ENCODE measurements at regions not wholly inside any gene's neighbourhood (a gene's known extent, or its start where the extent isn't known, plus 50 kb on each side); places are given as distances from the start of the nearest gene placed in this dataset.
A peak's percentile ranks its signal among the peaks of the same experiment; 100 is the strongest.
"Not testable (repeated sequence)": the region's sequence is repeated elsewhere in the genome, so short reads cannot be mapped to it uniquely, and the experiment has no call there.

GRCh38 chr3:193947596-193947995 lies 188.4 kb upstream of the HES1 start:
- DNase-seq (ENCODE audit: insufficient read length) (no peak), FAIRE-seq (no peak)

DNA sequence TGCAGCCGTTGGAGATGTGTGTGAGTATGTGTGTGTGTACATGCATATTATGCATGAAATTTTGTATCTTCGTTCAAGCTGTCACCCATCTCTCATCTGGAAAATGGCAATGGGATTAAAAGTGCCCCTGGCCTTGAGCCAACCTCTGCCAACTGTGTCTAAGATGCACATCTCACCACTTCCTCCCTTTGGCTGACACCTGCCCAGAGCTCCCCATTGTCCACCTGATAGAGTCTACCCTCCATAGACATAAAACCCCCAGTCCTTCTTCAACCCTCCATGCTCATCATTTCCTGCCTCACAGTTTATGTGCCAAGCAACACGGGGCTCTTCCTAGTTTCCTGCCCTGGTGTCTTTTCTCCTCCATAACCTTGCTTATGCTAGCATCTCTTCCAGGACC lies 187.5 kb upstream of the HES1 start:
- DNase-seq (ENCODE audit: insufficient read length) (no peak), FAIRE-seq (no peak)
- TF ChIP-seq POLR2AphosphoS5 (IDR thresholded peaks at IDR 0.05; ENCODE audit: low read depth, low read length) (no peak), TAF1 (IDR thresholded peaks at IDR 0.05; ENCODE audit: borderline replicate concordance, low read depth, low read length) (no peak), POLR2A (IDR thresholded peaks at IDR 0.05; ENCODE audit: low read depth, low read length) (no peak)

More at GRCh38 chr3:193947596-193947995, 188.4 kb upstream of the HES1 start:
- TF ChIP-seq POLR2A (IDR thresholded peaks at IDR 0.05; ENCODE audit: low read depth, low read length) (no peak), POLR2AphosphoS5 (IDR thresholded peaks at IDR 0.05; ENCODE audit: low read depth, low read length) (no peak), TAF1 (IDR thresholded peaks at IDR 0.05; ENCODE audit: borderline replicate concordance, low read depth, low read length) (no peak)

DNA sequence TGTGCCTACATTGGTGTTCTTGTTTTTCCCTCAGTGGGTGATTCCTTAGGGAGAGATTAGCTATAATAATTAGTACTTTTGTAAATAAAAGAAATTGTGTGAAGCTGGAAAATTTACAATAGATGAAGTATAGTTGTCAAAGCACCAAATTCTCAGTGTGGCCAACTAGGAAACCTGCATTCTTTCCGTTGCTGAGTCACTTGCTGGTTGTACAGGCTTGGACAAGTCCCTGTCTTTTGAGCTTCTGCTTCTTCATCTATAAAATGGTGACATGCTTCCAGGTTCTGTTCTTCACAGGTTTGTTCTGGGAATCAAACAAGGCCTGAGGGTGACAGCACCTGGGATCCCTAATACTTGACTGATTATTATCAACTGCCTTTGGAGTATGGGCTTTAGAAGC lies 184.1 kb upstream of the HES1 start:
- TF ChIP-seq TAF1 (IDR thresholded peaks at IDR 0.05; ENCODE audit: borderline replicate concordance, low read depth, low read length) (no peak), POLR2AphosphoS5 (IDR thresholded peaks at IDR 0.05; ENCODE audit: low read depth, low read length) (no peak), POLR2A (IDR thresholded peaks at IDR 0.05; ENCODE audit: low read depth, low read length) (no peak)
- no peak for DNase-seq (ENCODE audit: insufficient read length)
- no peak for FAIRE-seq

DNA sequence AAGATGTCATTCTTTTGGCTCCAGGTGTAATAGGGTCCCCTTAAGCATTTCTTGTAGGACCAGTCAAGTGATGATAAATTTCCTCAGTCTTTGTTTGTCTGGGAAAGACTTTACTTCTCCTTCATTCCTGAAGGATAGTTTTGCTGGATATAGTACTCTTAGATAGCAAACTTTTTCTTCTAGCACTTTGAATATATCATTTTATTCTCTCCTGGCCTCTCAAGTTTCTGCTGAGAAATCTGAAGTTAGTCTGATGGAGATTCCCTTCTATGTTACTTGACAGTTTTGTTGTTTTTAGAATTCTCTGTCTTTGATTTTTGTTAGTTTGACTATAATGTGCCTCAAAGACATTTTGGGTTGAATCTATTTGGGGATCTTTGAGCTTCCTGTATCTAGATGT lies 181.2 kb upstream of the HES1 start:
- DNase-seq (ENCODE audit: insufficient read length) (no peak), FAIRE-seq (no peak)
- no peak for TF ChIP-seq TAF1 (IDR thresholded peaks at IDR 0.05; ENCODE audit: borderline replicate concordance, low read depth, low read length)

DNA sequence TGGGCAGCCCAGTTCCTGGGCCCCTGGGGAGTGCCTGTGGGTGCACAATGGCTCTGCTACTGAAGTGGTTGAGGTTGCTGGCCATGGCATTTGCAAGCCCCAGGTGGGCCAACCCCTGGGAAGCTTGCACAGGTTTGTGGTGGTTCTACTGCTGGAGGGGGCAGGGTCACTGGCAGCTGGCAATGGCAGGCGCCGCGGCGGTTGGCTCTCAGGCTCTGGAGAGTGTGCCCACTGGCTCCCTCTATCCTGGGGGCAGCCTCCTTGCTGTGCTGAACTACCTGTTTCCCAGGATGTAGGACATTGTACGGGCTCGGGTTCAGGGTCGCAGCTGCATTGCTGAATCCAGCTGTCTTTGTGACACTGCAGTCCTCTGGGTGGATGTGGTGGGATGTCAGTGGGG lies 180.2 kb upstream of the HES1 start:
- DNase-seq (ENCODE audit: insufficient read length) (no peak), FAIRE-seq (no peak)

GRCh38 chr3:193959861-193960260 lies 176.1 kb upstream of the HES1 start:
- no peak for DNase-seq (ENCODE audit: insufficient read length)
- FAIRE-seq: no peak
- TF ChIP-seq POLR2A (IDR thresholded peaks at IDR 0.05; ENCODE audit: low read depth, low read length) (no peak), POLR2AphosphoS5 (IDR thresholded peaks at IDR 0.05; ENCODE audit: low read depth, low read length) (no peak), TAF1 (IDR thresholded peaks at IDR 0.05; ENCODE audit: borderline replicate concordance, low read depth, low read length) (no peak)

More for the DNA sequence above, 180.2 kb upstream of the HES1 start:
- TF ChIP-seq POLR2A (IDR thresholded peaks at IDR 0.05; ENCODE audit: low read depth, low read length) (no peak), POLR2AphosphoS5 (IDR thresholded peaks at IDR 0.05; ENCODE audit: low read depth, low read length) (no peak), TAF1 (IDR thresholded peaks at IDR 0.05; ENCODE audit: borderline replicate concordance, low read depth, low read length) (no peak)

- no peak for FAIRE-seq
- DNase-seq (ENCODE audit: insufficient read length): no peak
- TF ChIP-seq POLR2A (IDR thresholded peaks at IDR 0.05; ENCODE audit: low read depth, low read length) (no peak), POLR2AphosphoS5 (IDR thresholded peaks at IDR 0.05; ENCODE audit: low read depth, low read length) (no peak), TAF1 (IDR thresholded peaks at IDR 0.05; ENCODE audit: borderline replicate concordance, low read depth, low read length) (no peak)
These were observed 175.3 kb upstream of the HES1 start for GRCh38 chr3:193960487-193961274.

DNA sequence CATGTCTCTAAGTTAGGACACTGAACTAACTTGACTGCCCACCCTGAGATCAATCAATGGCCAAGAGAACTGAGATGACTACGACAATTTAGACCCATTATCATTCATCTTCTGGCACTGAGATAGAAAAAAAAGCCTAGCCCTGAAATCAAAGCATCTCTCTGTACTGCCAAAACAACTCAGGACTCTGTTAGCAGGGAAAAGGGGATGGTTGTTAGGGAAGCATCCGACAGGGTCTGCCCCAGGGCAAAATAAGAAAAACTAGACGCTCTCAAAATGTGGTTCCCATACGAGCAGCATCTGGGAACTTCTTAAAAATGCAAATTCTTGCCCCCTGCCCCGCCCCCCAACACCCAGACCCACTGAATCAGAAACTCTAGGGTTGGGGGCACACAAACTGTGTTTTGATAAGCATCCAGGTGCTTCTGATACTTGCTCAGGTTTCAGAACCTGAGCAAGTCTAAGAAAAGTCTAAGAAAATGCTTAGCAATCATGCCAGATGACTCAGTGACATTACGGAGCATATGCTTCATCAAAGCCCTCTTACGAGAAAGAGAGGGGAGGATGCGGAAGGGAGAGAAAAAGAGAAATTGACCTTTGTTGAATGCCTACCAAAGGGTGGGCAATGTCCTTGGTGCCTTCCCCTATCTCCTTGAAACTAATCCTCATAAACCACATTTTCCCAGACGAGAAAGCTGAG lies 172.8 kb upstream of the HES1 start:
- TF ChIP-seq POLR2A (IDR thresholded peaks at IDR 0.05; ENCODE audit: low read depth, low read length): no peak
- TF ChIP-seq POLR2AphosphoS5 (IDR thresholded peaks at IDR 0.05; ENCODE audit: low read depth, low read length): no peak
- no peak for TF ChIP-seq TAF1 (IDR thresholded peaks at IDR 0.05; ENCODE audit: borderline replicate concordance, low read depth, low read length)
- no peak for DNase-seq (ENCODE audit: insufficient read length)
- FAIRE-seq: no peak

DNA sequence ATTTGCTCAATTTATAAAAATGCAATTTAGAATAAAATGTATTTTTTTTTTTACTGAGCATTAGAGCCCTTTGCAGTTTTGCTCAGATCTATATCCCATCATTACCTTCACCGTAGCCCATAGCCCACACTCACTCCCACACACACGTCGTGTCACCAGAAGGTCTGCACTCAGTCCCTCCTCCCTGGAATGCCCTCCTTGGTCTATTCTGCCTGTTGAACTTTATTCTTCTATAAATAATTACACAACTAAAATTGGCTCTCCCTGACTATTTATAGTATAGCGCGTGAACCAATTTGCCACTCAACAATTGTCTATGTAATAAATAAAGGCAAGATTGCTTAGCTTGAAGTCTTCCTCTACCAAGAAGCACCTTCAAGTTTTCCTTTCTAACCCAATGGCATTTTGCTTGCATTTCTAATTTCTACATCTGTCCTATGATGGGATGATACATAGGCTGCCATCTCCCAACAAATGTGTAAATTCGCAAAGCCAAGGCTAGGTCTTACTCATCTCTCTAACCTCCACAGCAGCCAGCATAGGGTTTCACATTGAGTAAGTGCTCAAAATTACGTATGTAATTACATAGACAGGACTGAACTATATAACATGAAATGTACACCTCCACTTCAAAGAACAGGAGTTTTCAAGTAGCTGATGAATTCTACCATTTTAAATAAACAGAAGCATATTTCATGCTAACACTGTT lies 172.0 kb upstream of the HES1 start:
- DNase-seq (ENCODE audit: insufficient read length): no peak
- peak; percentile 94 for FAIRE-seq
- no peak for TF ChIP-seq POLR2AphosphoS5 (IDR thresholded peaks at IDR 0.05; ENCODE audit: low read depth, low read length)
- TF ChIP-seq POLR2A (IDR thresholded peaks at IDR 0.05; ENCODE audit: low read depth, low read length): no peak
- no peak for TF ChIP-seq TAF1 (IDR thresholded peaks at IDR 0.05; ENCODE audit: borderline replicate concordance, low read depth, low read length)

DNA sequence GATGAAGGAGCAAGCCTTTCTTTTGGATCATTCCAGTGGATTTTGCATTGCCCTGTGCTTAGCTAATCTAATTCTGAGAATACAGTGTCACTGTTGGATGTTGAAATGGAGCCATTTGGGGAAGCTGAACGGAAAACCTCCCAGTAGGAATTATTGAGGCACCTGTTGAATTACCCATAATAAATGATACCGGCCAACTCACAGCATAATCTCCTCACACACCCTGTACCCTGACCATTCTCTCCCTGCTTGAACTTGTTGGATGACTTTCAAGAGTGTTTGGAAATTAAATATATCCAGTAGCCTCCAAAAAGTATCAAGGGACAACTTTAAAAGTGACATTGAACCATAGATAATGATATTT lies 171.4 kb upstream of the HES1 start:
- no peak for FAIRE-seq
- no peak for TF ChIP-seq POLR2AphosphoS5 (IDR thresholded peaks at IDR 0.05; ENCODE audit: low read depth, low read length)
- no peak for TF ChIP-seq TAF1 (IDR thresholded peaks at IDR 0.05; ENCODE audit: borderline replicate concordance, low read depth, low read length)
- no peak for TF ChIP-seq POLR2A (IDR thresholded peaks at IDR 0.05; ENCODE audit: low read depth, low read length)
- no peak for DNase-seq (ENCODE audit: insufficient read length)

GRCh38 chr3:193968380-193968974 lies 167.5 kb upstream of the HES1 start:
- DNase-seq (ENCODE audit: insufficient read length) (no peak), FAIRE-seq (no peak)
- no peak for TF ChIP-seq POLR2AphosphoS5 (IDR thresholded peaks at IDR 0.05; ENCODE audit: low read depth, low read length)
- no peak for TF ChIP-seq POLR2A (IDR thresholded peaks at IDR 0.05; ENCODE audit: low read depth, low read length)
- TF ChIP-seq TAF1 (IDR thresholded peaks at IDR 0.05; ENCODE audit: borderline replicate concordance, low read depth, low read length): no peak

DNA sequence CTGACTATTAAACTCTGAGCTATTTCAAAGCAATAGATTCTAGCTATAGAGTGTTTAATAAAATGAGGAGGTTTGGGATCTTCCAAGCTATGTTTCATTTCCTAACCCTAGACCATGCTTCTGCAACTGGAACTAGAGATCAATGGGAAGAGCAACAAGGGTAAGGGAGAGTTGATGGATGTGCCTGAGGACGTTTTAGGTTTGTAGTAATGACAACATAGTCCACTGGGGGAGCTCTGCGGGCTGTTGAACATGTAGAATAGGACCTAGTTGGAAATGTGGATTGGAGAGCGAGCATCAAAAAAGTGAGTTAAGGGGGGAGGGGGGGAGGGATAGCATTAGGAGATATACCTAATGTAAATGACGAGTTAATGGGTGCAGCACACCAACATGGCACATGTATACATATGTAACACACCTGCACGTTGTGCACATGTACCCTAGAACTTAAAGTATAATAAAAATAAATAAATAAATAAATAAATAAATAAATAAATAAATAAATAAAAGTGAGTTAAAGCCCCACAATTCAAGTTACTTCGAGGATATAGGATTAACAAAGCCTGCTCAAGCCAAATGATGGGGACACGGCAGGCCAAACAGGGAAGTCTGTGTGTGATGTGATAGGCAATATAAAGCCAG lies 165.7 kb upstream of the HES1 start:
- peak; percentile 25 for DNase-seq (ENCODE audit: insufficient read length)
- not testable (repeated sequence) for FAIRE-seq

All from GM12892 (cell line).